Breast epithelium (tissue), 3 donors: ENCODE measurements at regions not wholly inside any gene's neighbourhood (a gene's known extent, or its start where the extent isn't known, plus 50 kb on each side); places are given as distances from the start of the nearest gene placed in this dataset.

Experiments
- POLR2A ChIP-seq: fragments of 450-650 bp; IDR thresholded peaks from one replicate; pipeline ENCODE4 v1.6.1; 2016; ENCODE audit warnings: antibody characterized with exemption, mild to moderate bottlenecking, moderate library complexity
- TF ChIP-seq, protein P1 (sequence below), 3 donors: fragments of 450-650 bp; IDR thresholded peaks; one replicate each; pipeline ENCODE4 v1.5.1; 2016 to 2017; ENCODE audit warnings: antibody characterized with exemption in 3 of 3, mild to moderate bottlenecking in 3 of 3, moderate library complexity in 3 of 3

DNA sequence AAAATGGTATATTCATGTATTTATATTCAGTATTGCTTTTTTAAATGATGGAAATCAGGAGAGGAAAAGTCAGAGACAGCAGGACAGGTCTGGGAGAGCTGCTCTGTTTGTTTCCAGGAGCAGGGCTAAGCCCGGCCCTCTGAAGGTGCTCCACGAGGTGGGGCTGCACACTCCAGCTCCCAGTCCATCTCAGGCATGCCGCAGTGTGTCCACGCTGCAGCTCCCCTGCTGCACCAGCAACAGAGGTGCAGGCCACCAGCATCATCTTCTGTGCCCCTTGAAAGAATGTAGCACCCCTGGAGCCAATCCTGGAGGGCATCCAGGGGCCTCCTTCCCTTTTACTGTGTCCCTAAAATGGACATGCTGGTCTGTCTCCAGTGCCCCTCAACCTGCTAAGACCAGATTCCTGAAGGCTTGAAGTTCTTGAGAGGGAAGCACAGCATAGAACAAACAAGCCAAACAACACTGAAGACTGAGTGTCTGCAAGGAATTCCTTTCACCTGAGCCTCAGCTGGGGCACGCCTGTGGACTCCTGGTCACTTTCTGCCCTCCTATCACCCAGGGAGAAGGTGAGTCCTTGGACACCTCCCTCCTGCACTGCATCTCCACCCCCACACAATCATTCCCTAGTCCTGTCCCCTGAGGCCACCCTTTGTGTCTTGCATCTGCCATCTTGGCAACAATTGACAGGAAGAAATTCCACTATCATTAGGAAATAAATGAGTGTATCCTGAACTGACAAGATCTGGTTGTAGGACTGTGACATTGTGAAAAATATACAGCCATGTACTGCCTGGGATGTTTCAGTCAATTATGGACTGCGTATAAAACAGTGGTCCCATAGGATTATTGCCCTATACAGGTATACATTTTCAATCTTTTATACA is 100.5 kb downstream of the CXCL12 start:
- TF ChIP-seq, protein P1, sequence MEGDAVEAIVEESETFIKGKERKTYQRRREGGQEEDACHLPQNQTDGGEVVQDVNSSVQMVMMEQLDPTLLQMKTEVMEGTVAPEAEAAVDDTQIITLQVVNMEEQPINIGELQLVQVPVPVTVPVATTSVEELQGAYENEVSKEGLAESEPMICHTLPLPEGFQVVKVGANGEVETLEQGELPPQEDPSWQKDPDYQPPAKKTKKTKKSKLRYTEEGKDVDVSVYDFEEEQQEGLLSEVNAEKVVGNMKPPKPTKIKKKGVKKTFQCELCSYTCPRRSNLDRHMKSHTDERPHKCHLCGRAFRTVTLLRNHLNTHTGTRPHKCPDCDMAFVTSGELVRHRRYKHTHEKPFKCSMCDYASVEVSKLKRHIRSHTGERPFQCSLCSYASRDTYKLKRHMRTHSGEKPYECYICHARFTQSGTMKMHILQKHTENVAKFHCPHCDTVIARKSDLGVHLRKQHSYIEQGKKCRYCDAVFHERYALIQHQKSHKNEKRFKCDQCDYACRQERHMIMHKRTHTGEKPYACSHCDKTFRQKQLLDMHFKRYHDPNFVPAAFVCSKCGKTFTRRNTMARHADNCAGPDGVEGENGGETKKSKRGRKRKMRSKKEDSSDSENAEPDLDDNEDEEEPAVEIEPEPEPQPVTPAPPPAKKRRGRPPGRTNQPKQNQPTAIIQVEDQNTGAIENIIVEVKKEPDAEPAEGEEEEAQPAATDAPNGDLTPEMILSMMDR (IDR thresholded peaks at IDR 0.05) = no peak
- no peak for TF ChIP-seq POLR2A
